ENCODE measurements at regions not wholly inside any gene's neighbourhood (a gene's known extent, or its start where the extent isn't known, plus 50 kb on each side); places are given as distances from the start of the nearest gene placed in this dataset.

DNA sequence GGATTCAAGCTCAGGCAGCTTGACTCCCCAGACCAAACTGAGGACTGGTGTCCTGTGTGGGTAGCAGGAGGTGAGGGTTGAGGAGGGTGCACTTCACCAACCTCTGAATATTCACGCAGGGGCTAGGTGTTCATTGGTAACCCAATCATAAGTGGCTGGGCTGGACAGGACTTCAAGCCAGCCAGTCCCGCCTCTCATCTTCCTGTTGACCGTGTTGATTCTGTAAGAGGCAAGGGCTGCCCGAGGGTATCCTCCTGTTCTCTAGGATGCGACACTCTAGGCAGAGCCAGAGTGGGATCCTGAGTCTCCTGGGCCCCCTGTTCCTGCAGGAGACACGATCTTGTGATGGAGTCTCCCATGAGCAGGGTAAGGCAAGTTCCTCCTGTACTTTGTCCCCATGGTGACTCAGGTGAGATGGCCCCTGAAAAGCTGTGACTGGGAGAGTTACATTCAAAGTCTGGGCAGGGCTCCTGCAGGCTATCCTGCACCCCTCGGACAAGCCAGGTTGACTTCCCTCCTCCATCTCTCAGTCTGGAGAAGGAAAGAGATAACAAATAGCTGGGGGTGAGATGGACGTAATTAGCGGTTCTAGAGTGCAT, 58.1 kb upstream of the POMGNT2 start:
- 0 out of 2 replicates have a peak overlapping the region, but pooled peaks have one; percentile 91 for H2AFZ ChIP-seq (ENCODE audit: low read length)
- peaks cover 6% of the 10 kb centered on the region; the same call in 1 of the 2 replicates for H3F3A ChIP-seq (ENCODE audit: insufficient read depth, low read length)
- TF ChIP-seq, protein P1, sequence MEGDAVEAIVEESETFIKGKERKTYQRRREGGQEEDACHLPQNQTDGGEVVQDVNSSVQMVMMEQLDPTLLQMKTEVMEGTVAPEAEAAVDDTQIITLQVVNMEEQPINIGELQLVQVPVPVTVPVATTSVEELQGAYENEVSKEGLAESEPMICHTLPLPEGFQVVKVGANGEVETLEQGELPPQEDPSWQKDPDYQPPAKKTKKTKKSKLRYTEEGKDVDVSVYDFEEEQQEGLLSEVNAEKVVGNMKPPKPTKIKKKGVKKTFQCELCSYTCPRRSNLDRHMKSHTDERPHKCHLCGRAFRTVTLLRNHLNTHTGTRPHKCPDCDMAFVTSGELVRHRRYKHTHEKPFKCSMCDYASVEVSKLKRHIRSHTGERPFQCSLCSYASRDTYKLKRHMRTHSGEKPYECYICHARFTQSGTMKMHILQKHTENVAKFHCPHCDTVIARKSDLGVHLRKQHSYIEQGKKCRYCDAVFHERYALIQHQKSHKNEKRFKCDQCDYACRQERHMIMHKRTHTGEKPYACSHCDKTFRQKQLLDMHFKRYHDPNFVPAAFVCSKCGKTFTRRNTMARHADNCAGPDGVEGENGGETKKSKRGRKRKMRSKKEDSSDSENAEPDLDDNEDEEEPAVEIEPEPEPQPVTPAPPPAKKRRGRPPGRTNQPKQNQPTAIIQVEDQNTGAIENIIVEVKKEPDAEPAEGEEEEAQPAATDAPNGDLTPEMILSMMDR (IDR thresholded peaks at IDR 0.05; ENCODE audit: low read length), result no peak
- TF ChIP-seq EZH2phosphoT487 (IDR thresholded peaks at IDR 0.05; ENCODE audit: low read length), result no peak
- no peak for TF ChIP-seq EZH2 (optimal IDR thresholded peaks at IDR 0.05; ENCODE audit: low read depth, low read length)
- H3K4me1 ChIP-seq (ENCODE audit: low read length), result peaks cover 15% of the 10 kb centered on the region
- H3K9ac ChIP-seq (ENCODE audit: low read length), result no peak overlapping the region
- H3K4me2 ChIP-seq (ENCODE audit: low read depth, low read length), result no peak overlapping the region
- H3K36me3 ChIP-seq (replicated peaks; ENCODE audit: insufficient read depth, low read length), result no peaks in the 10 kb centered on the region; the same call in 1 of the 2 replicates
- no peak overlapping the region for H3K4me3 ChIP-seq (ENCODE audit: low read length)
- no peaks in the 10 kb centered on the region for H3K9me3 ChIP-seq (replicated peaks; ENCODE audit: insufficient read depth, low read length)
- no peak for DNase-seq
- H3K9me2 ChIP-seq (replicated peaks; ENCODE audit: insufficient read depth, low read length), result no peaks in the 10 kb centered on the region
- no peaks in the 10 kb centered on the region for H3K27me3 ChIP-seq (replicated peaks; ENCODE audit: insufficient read depth, low read length)
- no peaks in the 10 kb centered on the region for H4K20me1 ChIP-seq (ENCODE audit: insufficient read depth, low read length)
- H3K27ac ChIP-seq (ENCODE audit: low read length), result no peak overlapping the region
- H3K79me2 ChIP-seq (ENCODE audit: low read length), result no peaks in the 10 kb centered on the region

DNA sequence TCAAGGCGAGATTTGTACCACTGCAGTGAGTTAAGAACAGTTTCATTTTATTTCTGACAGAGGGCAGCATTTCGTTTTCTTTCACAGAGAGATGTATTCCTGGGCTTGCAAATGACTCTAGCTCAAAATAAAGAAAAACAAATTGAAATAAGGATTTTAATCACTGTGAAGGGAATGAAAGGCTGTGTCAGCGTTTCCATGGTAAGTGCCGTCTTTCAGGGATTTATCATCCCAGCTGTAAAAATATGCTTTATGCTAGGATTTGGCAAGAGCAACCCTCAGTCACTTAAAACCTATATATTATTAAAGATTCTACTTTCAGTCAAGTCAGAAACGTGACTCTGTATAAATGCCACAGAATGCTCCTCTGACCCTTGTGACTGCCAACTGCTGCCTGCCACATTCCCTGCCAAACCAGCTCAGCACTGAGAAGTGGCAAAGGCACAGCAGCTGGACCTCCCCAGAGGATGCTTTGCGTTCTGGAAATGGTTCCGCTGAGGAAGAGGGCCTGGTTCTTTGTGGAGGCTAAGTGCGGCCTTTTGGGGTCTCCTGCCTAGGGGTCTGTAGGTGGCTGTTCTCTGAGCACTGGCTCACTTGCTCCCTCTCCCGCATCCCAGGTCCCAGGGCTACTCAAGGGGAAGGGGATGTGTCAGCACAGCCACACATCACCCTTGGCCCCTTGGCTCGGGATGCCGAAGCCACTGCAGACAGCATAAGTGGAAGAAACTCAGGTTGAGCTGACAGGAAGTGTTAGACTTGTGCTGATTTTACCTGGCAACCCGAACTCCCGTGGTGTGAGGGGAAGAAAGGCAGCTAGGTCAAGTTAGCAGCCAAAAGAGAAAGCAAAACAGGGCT, 56.6 kb upstream of the POMGNT2 start:
- Histone ChIP-seq H3K4me2 (ENCODE audit: low read depth, low read length) (peak overlapping the region; percentile 89), H3K4me1 (ENCODE audit: low read length) (peaks cover 15% of the 10 kb centered on the region), H3K9ac (ENCODE audit: low read length) (peak overlapping the region; percentile 40; the same call in 1 of the 2 replicates), H3K9me2 (replicated peaks; ENCODE audit: insufficient read depth, low read length) (no peaks in the 10 kb centered on the region), H3K79me2 (ENCODE audit: low read length) (no peaks in the 10 kb centered on the region), H3F3A (ENCODE audit: insufficient read depth, low read length) (peaks cover 6% of the 10 kb centered on the region; the same call in 1 of the 2 replicates), H3K4me3 (ENCODE audit: low read length) (peak overlapping the region; percentile 51), H3K27ac (ENCODE audit: low read length) (peak overlapping the region; percentile 44; the same call in 1 of the 2 replicates), H3K36me3 (replicated peaks; ENCODE audit: insufficient read depth, low read length) (no peaks in the 10 kb centered on the region; the same call in 1 of the 2 replicates), H3K27me3 (replicated peaks; ENCODE audit: insufficient read depth, low read length) (no peaks in the 10 kb centered on the region), H4K20me1 (ENCODE audit: insufficient read depth, low read length) (no peaks in the 10 kb centered on the region), H2AFZ (ENCODE audit: low read length) (peak overlapping the region; percentile 91), H3K9me3 (replicated peaks; ENCODE audit: insufficient read depth, low read length) (no peaks in the 10 kb centered on the region)
- DNase-seq, result peak; percentile 79
- TF ChIP-seq EZH2 (optimal IDR thresholded peaks at IDR 0.05; ENCODE audit: low read depth, low read length), result no peak
- TF ChIP-seq, protein P1 (IDR thresholded peaks at IDR 0.05; ENCODE audit: low read length), result peak; percentile 60

DNA sequence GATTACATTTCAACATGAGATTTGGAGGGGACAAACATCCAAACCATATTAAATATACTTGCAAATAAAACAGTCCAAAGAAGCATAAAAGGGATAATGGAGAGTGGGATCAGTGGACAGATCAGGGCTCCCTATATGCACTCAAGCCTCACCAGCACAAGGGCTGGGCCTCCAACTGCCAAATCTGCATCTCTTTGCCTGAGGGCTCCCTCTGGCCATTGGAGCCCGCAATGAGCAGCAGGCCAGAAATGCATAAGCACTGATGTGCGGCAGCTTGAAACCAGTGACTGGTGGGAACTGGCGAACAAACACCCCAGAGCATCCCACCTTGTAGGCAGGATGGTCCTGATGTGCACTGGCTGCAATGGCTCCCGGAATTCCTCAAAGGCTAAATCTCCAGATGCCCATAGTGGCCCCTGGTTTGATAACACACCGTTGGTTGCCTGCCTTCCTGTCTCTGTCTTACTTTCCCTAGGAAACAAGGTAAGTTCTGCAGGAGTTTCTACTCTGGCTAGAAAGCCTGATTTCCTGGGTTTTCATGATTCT, 55.9 kb upstream of the POMGNT2 start:
- Histone ChIP-seq H3F3A (ENCODE audit: insufficient read depth, low read length) (peaks cover 6% of the 10 kb centered on the region; the same call in 1 of the 2 replicates), H3K27me3 (replicated peaks; ENCODE audit: insufficient read depth, low read length) (no peaks in the 10 kb centered on the region), H3K27ac (ENCODE audit: low read length) (no peak overlapping the region), H3K36me3 (replicated peaks; ENCODE audit: insufficient read depth, low read length) (no peaks in the 10 kb centered on the region; the same call in 1 of the 2 replicates), H3K9me2 (replicated peaks; ENCODE audit: insufficient read depth, low read length) (no peaks in the 10 kb centered on the region), H3K4me3 (ENCODE audit: low read length) (no peak overlapping the region), H3K4me2 (ENCODE audit: low read depth, low read length) (peak overlapping the region; percentile 89; the same call in 1 of the 2 replicates), H3K4me1 (ENCODE audit: low read length) (peaks cover 15% of the 10 kb centered on the region), H2AFZ (ENCODE audit: low read length) (no peak overlapping the region), H3K9me3 (replicated peaks; ENCODE audit: insufficient read depth, low read length) (no peaks in the 10 kb centered on the region), H4K20me1 (ENCODE audit: insufficient read depth, low read length) (no peaks in the 10 kb centered on the region), H3K79me2 (ENCODE audit: low read length) (no peaks in the 10 kb centered on the region), H3K9ac (ENCODE audit: low read length) (no peak overlapping the region)
- TF ChIP-seq, protein P1 (IDR thresholded peaks at IDR 0.05; ENCODE audit: low read length), result no peak
- no peak for TF ChIP-seq EZH2 (optimal IDR thresholded peaks at IDR 0.05; ENCODE audit: low read depth, low read length)
- TF ChIP-seq EZH2phosphoT487 (IDR thresholded peaks at IDR 0.05; ENCODE audit: low read length), result no peak
- no peak for DNase-seq

All from MM.1S (cell line).